ENCODE measurements at regions not wholly inside any gene's neighbourhood (a gene's known extent, or its start where the extent isn't known, plus 50 kb on each side); places are given as distances from the start of the nearest gene placed in this dataset.

GRCh38 chr9:108383796-108384195 is 472.0 kb downstream of the ACTL7B start:
- TF ChIP-seq CTCF (IDR thresholded peaks at IDR 0.05) (no peak), POLR2A (IDR thresholded peaks at IDR 0.05) (no peak)

Measured in adrenal gland (tissue), 5 donors.